HCT116 (cell line): ENCODE measurements at regions not wholly inside any gene's neighbourhood (a gene's known extent, or its start where the extent isn't known, plus 50 kb on each side); places are given as distances from the start of the nearest gene placed in this dataset.

Experiments
- CTCF ChIP-seq, 3 experiments: fragments of 200-600 bp in 1 of 3; sonication (generic) in 1 of 3; IDR thresholded peaks in 2 of 3; conservative IDR thresholded peaks in 1 of 3; 2 replicates each; pipeline ENCODE4 v1.5.1; 2012 to 2017; ENCODE audit warnings: low read depth in 2 of 3, low read length in 2 of 3, antibody characterized with exemption in 1 of 3, borderline replicate concordance in 1 of 3, control low read depth in 1 of 3, mild to moderate bottlenecking in 1 of 3, mixed read lengths in 1 of 3, mixed run types in 1 of 3, moderate library complexity in 1 of 3; ENCODE audit not compliant: insufficient read depth in 1 of 3
- POLR2A ChIP-seq: IDR thresholded peaks from 2 replicates; pipeline ENCODE4 v1.7.0; 2011; ENCODE audit warnings: borderline replicate concordance; ENCODE audit not compliant: insufficient read depth, insufficient read length; ENCODE audit errors: extremely low read depth
- YY1 ChIP-seq: IDR thresholded peaks from 2 replicates; pipeline ENCODE4 v1.6.1; 2011; ENCODE audit warnings: low read length, low read depth, moderate library complexity, mild to moderate bottlenecking; ENCODE audit not compliant: insufficient replicate concordance; ENCODE audit errors: extremely low read depth

DNA sequence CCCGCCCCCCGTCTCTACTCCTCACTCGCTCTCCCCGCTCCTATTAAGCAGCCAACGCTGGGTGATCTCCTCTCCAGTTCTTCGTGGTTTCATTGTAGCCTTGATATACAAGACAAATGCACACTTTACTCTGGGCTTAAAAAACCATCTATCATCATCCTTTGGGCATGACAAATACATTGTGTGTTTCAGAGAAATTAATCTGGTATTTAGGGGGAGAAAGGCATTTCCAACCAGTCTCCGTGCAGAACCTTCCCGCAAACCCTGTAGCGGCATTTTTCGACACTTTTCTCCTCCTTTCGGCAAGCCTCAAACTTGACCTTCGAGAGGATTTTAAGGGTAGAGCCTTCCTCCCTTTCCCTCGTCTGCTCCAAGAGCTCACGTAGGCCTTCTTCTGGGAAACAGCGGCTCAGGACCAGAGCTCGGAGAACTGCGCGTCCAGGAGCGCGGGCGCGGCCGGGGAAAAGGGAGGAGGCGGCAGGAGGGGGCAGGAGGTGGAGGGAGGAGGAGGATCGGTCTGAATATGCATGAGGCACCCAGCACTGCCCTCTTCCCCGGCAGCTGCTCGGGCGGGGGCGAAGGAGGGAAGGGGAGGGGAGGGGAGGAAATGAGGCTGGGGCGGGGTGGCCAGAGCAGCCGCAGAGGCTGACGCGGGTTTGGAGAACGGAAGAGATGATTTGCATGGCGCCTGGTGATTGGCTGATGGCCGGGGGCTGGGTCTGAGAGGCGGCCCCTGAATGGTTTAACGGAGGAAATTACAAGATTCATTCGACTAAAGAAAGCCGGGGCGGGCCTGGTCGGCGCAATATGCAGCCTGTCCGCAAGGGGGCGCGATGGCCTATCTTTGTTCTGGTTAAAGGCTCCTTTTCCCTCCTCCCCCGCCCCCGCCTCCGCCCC lies 127.5 kb downstream of the TMEM161B start:
- TF ChIP-seq POLR2A = no peak
- TF ChIP-seq CTCF (IDR thresholded peaks at IDR 0.05 in 2 of 3, conservative IDR thresholded peaks at IDR 0.05 in 1 of 3; ENCODE audit: borderline replicate concordance in 1 of 3, insufficient read depth in 1 of 3, low read depth in 2 of 3, low read length in 2 of 3) = peak; percentile 22 to 68 (median 51); a peak in 4 of 6 replicates
- TF ChIP-seq YY1 = peak; percentile 5
